Liver (tissue), 7 donors: ENCODE measurements at regions not wholly inside any gene's neighbourhood (a gene's known extent, or its start where the extent isn't known, plus 50 kb on each side); places are given as distances from the start of the nearest gene placed in this dataset.

Experiments
- DNase-seq: peaks from one replicate; pipeline ENCODE4 v3.0.0-alpha.2; 2017; ENCODE audit warnings: low spot score
- H3K27ac ChIP-seq, 2 donors: one replicate each; pipeline ENCODE4 v1.7.0; 2013; ENCODE audit warnings: inconsistent platforms in 2 of 2, low read length in 2 of 2, control low read depth in 1 of 2, low read depth in 1 of 2, mild to moderate bottlenecking in 1 of 2
- H3K27me3 ChIP-seq, 4 donors: one replicate each; pipeline versions ENCODE4 v1.6.1 to v1.7.0; 2013; ENCODE audit warnings: low read length in 3 of 4, inconsistent platforms in 1 of 4, mild to moderate bottlenecking in 1 of 4, moderate library complexity in 1 of 4; ENCODE audit not compliant: control insufficient read depth in 4 of 4, insufficient read depth in 4 of 4
- H3K36me3 ChIP-seq, 4 donors: one replicate each; pipeline versions ENCODE4 v1.6.1 to v1.7.0; 2013; ENCODE audit warnings: low read length in 3 of 4, mild to moderate bottlenecking in 3 of 4, low read depth in 1 of 4, moderate library complexity in 1 of 4; ENCODE audit not compliant: control insufficient read depth in 4 of 4, insufficient read depth in 3 of 4
- H3K4me1 ChIP-seq, 4 donors: one replicate each; pipeline versions ENCODE4 v1.6.1 to v1.7.0; 2013; ENCODE audit warnings: low read length in 3 of 4, mild to moderate bottlenecking in 3 of 4, moderate library complexity in 1 of 4; ENCODE audit not compliant: control insufficient read depth in 4 of 4, insufficient read depth in 4 of 4
- H3K4me3 ChIP-seq, 3 donors: one replicate each; pipeline versions ENCODE4 v1.6.1 to v1.7.0; 2013; ENCODE audit warnings: low read length in 3 of 3, control low read depth in 1 of 3, low read depth in 1 of 3, mild to moderate bottlenecking in 1 of 3
- H3K9ac ChIP-seq, 2 donors: one replicate each; pipeline ENCODE4 v1.7.0; 2013; ENCODE audit warnings: low read length in 2 of 2, mild to moderate bottlenecking in 2 of 2, moderate library complexity in 2 of 2, control low read depth in 1 of 2, low read depth in 1 of 2
- H3K9me3 ChIP-seq, 4 donors: one replicate each; pipeline versions ENCODE4 v1.6.1 to v1.7.0; 2013; ENCODE audit warnings: low read length in 3 of 4; ENCODE audit not compliant: control insufficient read depth in 4 of 4
- ATF3 ChIP-seq: IDR thresholded peaks from 2 replicates; pipeline ENCODE4 v1.6.1; 2016; ENCODE audit warnings: antibody characterized with exemption
- EGR1 ChIP-seq, 2 donors: IDR thresholded peaks; 2 replicates each; pipeline ENCODE4 v1.6.1; 2016 to 2018; ENCODE audit warnings: antibody characterized with exemption in 2 of 2, low read depth in 2 of 2
- FOXA1 ChIP-seq: IDR thresholded peaks from 2 replicates; pipeline ENCODE4 v1.6.1; 2016; ENCODE audit warnings: antibody characterized with exemption
- FOXA2 ChIP-seq: IDR thresholded peaks from 2 replicates; pipeline ENCODE4 v1.6.1; 2016; ENCODE audit warnings: antibody characterized with exemption
- GABPA ChIP-seq, 2 donors: IDR thresholded peaks in 1 of 2; conservative IDR thresholded peaks in 1 of 2; 2 replicates each; pipeline ENCODE4 v1.6.1; 2016; ENCODE audit warnings: antibody characterized with exemption in 2 of 2, mild to moderate bottlenecking in 1 of 2, moderate library complexity in 1 of 2
- HNF4A ChIP-seq, 2 donors: conservative IDR thresholded peaks; 2 replicates each; pipeline ENCODE4 v1.6.1; 2016; ENCODE audit warnings: antibody characterized with exemption in 2 of 2, mild to moderate bottlenecking in 2 of 2
- HNF4G ChIP-seq: IDR thresholded peaks from 2 replicates; pipeline ENCODE4 v1.6.1; 2016; ENCODE audit warnings: antibody characterized with exemption
- JUND ChIP-seq, 2 donors: IDR thresholded peaks; 2 replicates each; pipeline ENCODE4 v1.6.1; 2016; ENCODE audit warnings: antibody characterized with exemption in 2 of 2
- RAD21 ChIP-seq, 2 donors: IDR thresholded peaks; 2 replicates each; pipeline ENCODE4 v1.6.1; 2016; ENCODE audit warnings: antibody characterized with exemption in 2 of 2, mild to moderate bottlenecking in 2 of 2
- RXRA ChIP-seq, 2 donors: IDR thresholded peaks; 2 replicates each; pipeline ENCODE4 v1.6.1; 2017 to 2018; ENCODE audit warnings: antibody characterized with exemption in 2 of 2, mild to moderate bottlenecking in 1 of 2
- SP1 ChIP-seq: IDR thresholded peaks from 2 replicates; pipeline ENCODE4 v1.6.1; 2018; ENCODE audit warnings: antibody characterized with exemption, mild to moderate bottlenecking
- TAF1 ChIP-seq: conservative IDR thresholded peaks from 2 replicates; pipeline ENCODE4 v1.6.1; 2016; ENCODE audit warnings: antibody characterized with exemption, mild to moderate bottlenecking
- YY1 ChIP-seq: IDR thresholded peaks from 2 replicates; pipeline ENCODE4 v1.6.1; 2016; ENCODE audit warnings: antibody characterized with exemption, mild to moderate bottlenecking
- ZBTB33 ChIP-seq: IDR thresholded peaks from 2 replicates; pipeline ENCODE4 v1.6.1; 2016; ENCODE audit warnings: antibody characterized with exemption
- WGBS: extraction: QIAGEN DNeasy Blood & Tissue Kit; methylation state at CpG from one replicate; pipeline ENCODE4 v1.1.7; 2013; 5-methylcytosine and 5-hydroxymethylcytosine counted together
- donor health status: healthy.
- donor health status: healthy.
- donor health status: healthy.
- donor health status: healthy.

GRCh38 chr1:199291022-199291740 is 652.3 kb downstream of the PTPRC start:
- Histone ChIP-seq H3K9me3 (no peaks in the 10 kb centered on the region), H3K4me1 (no peaks in the 10 kb centered on the region), H3K9ac (no peak overlapping the region), H3K27ac (no peak overlapping the region), H3K27me3 (no peaks in the 10 kb centered on the region), H3K36me3 (no peaks in the 10 kb centered on the region), H3K4me3 (no peak overlapping the region)
- no peak for TF ChIP-seq GABPA (IDR thresholded peaks at IDR 0.05 in 1 of 2, conservative IDR thresholded peaks at IDR 0.05 in 1 of 2)
- TF ChIP-seq ATF3: no peak
- 64% methylated on average over 2 of the region's 2 CpGs for WGBS
- DNase-seq: no peak

DNA sequence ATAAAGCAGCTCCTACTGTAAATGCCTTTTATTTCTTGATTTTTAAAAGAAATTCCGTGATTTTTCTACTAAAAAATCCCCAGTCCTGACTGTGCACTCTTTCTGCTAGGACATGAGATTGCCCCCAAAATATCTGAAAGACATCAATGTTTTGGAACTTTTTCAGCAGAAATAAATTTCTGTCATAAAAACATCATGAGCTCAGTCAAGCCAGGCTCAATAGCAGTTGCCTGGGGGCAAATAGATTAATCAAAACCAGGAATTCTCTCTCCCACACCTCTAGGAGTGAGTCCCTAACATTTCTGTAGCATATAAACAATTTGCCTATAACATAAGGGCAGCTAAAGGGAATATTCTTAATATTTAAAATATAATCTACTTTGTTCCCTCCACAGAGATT is 654.1 kb downstream of the PTPRC start:
- Histone ChIP-seq H3K9ac (no peak overlapping the region), H3K27ac (no peak overlapping the region)
- WGBS: 76% methylated on average over 1 of the region's 1 CpG

GRCh38 chr1:199295107-199295506 is 656.3 kb downstream of the PTPRC start:
- no peak for DNase-seq
- no peaks in the 10 kb centered on the region for H3K9me3 ChIP-seq
- no peak overlapping the region for H3K9ac ChIP-seq
- no peaks in the 10 kb centered on the region for H3K36me3 ChIP-seq
- H3K27ac ChIP-seq: no peak overlapping the region
- no peak overlapping the region for H3K4me3 ChIP-seq
- H3K27me3 ChIP-seq: no peaks in the 10 kb centered on the region
- TF ChIP-seq HNF4A (conservative IDR thresholded peaks at IDR 0.05) (no peak), GABPA (IDR thresholded peaks at IDR 0.05 in 1 of 2, conservative IDR thresholded peaks at IDR 0.05 in 1 of 2) (no peak), HNF4G (no peak), RXRA (IDR thresholded peaks at IDR 0.05) (no peak), RAD21 (IDR thresholded peaks at IDR 0.05) (no peak), YY1 (no peak), JUND (IDR thresholded peaks at IDR 0.05) (no peak), ATF3 (no peak), SP1 (no peak), EGR1 (IDR thresholded peaks at IDR 0.05; ENCODE audit: low read depth in 2 of 2) (no peak), FOXA1 (no peak), FOXA2 (no peak), TAF1 (no peak)
- no peaks in the 10 kb centered on the region for H3K4me1 ChIP-seq
- 67% methylated on average over 3 of the region's 3 CpGs for WGBS

More for the DNA sequence above, 654.1 kb downstream of the PTPRC start:
- no peak overlapping the region for H3K4me3 ChIP-seq
- no peaks in the 10 kb centered on the region for H3K36me3 ChIP-seq
- H3K4me1 ChIP-seq: no peaks in the 10 kb centered on the region
- TF ChIP-seq ZBTB33: no peak
- no peak for TF ChIP-seq FOXA2
- no peak for TF ChIP-seq HNF4G
- no peak for TF ChIP-seq YY1
- no peak for TF ChIP-seq RXRA (IDR thresholded peaks at IDR 0.05)
- no peaks in the 10 kb centered on the region for H3K9me3 ChIP-seq
- H3K27me3 ChIP-seq: no peaks in the 10 kb centered on the region
- DNase-seq: no peak
